SK-N-SH treated with all-trans-retinoic acid at 6 μM for 48 hours (cell line): ENCODE measurements at regions not wholly inside any gene's neighbourhood (a gene's known extent, or its start where the extent isn't known, plus 50 kb on each side); places are given as distances from the start of the nearest gene placed in this dataset.

ENCODE experiments used
- ARNTL ChIP-seq: fragments of 450-650 bp; formaldehyde crosslinking; IDR thresholded peaks from 2 replicates; pipeline ENCODE4 v1.5.0; 2020; ENCODE audit warnings: low read depth, mild to moderate bottlenecking, moderate library complexity, borderline replicate concordance
- CREB5 ChIP-seq: fragments of 250-450 bp; sonication (Bioruptor Pico); IDR thresholded peaks from 2 replicates; pipeline ENCODE4 v1.5.1; 2020; ENCODE audit warnings: low read depth, mild to moderate bottlenecking, moderate library complexity
- CSDC2 ChIP-seq: fragments of 250-450 bp; sonication (Bioruptor Pico); IDR thresholded peaks from 2 replicates; pipeline ENCODE4 v1.5.0; 2020; ENCODE audit warnings: mild to moderate bottlenecking, moderate library complexity
- CSRNP3 ChIP-seq: fragments of 250-450 bp; sonication (Bioruptor Pico); IDR thresholded peaks from 2 replicates; pipeline ENCODE4 v1.5.1; 2021; ENCODE audit warnings: mild to moderate bottlenecking, moderate library complexity
- PATZ1 ChIP-seq: fragments of 250-450 bp; sonication (Bioruptor Pico); IDR thresholded peaks from 2 replicates; pipeline ENCODE4 v1.8.0; 2020; ENCODE audit warnings: mild to moderate bottlenecking, moderate library complexity, borderline replicate concordance
- RARB ChIP-seq: fragments of 250-450 bp; sonication (Bioruptor Pico); IDR thresholded peaks from 2 replicates; pipeline ENCODE4 v1.8.0; 2021; ENCODE audit warnings: mild to moderate bottlenecking, moderate library complexity
- SNAI2 ChIP-seq: fragments of 250-450 bp; sonication (Bioruptor Pico); IDR thresholded peaks from 2 replicates; pipeline ENCODE4 v1.5.0; 2020; ENCODE audit warnings: mild to moderate bottlenecking, moderate library complexity
- TOX ChIP-seq: fragments of 250-450 bp; sonication (Bioruptor Pico); IDR thresholded peaks from 2 replicates; pipeline ENCODE4 v1.8.0; 2021; ENCODE audit warnings: mild to moderate bottlenecking, moderate library complexity, borderline replicate concordance
- TSHZ2 ChIP-seq: fragments of 250-450 bp; sonication (Bioruptor Pico); IDR thresholded peaks from 2 replicates; pipeline ENCODE4 v1.5.0; 2020; ENCODE audit warnings: mild to moderate bottlenecking, moderate library complexity
- ZFP30 ChIP-seq: fragments of 450-650 bp; formaldehyde crosslinking; IDR thresholded peaks from 2 replicates; pipeline ENCODE4 v1.5.0; 2022; ENCODE audit warnings: mild to moderate bottlenecking, moderate library complexity

- TF ChIP-seq SNAI2 (CRISPR knock-in tag): no peak
- TF ChIP-seq PATZ1 (CRISPR knock-in tag): no peak
- no peak for TF ChIP-seq TOX (CRISPR knock-in tag)
- TF ChIP-seq CSDC2 (CRISPR knock-in tag): no peak
- TF ChIP-seq CREB5 (CRISPR knock-in tag): no peak
- TF ChIP-seq ZFP30 (CRISPR knock-in tag): no peak
- TF ChIP-seq ARNTL (CRISPR knock-in tag): no peak
- TF ChIP-seq TSHZ2: no peak
- TF ChIP-seq RARB (CRISPR knock-in tag): no peak
- no peak for TF ChIP-seq CSRNP3
These were observed 81.0 kb upstream of the FOXQ1 start for GRCh38 chr6:1230689-1231605.
